ENCODE measurements at regions not wholly inside any gene's neighbourhood (a gene's known extent, or its start where the extent isn't known, plus 50 kb on each side); places are given as distances from the start of the nearest gene placed in this dataset.

DNA sequence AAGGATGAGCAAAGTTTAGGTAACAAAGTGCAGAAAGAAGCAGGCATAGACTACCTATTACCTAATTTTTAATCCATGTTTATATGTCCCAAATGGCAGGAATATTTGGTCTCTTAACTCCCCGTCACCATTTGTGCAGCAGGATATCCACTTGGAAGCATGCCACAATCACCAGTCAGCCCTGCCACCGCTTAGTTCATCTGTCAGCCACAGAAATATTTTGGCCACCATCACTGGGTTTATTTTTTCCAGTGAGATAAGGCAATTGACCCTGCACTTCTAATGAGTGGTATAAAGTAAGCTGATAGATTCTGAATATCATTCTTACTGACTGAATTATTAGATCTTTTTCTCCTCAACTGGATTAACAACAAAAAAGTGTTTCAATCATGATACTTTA lies 152.9 kb upstream of the SOX2 start:
- no peak overlapping the region for H3K27ac Mint-ChIP-seq
- H3K9me3 Mint-ChIP-seq, result no peaks in the 10 kb centered on the region
- H3K4me1 Mint-ChIP-seq, result peaks cover 8% of the 10 kb centered on the region
- H3K4me3 Mint-ChIP-seq, result no peak overlapping the region
- TF ChIP-seq, protein P1, sequence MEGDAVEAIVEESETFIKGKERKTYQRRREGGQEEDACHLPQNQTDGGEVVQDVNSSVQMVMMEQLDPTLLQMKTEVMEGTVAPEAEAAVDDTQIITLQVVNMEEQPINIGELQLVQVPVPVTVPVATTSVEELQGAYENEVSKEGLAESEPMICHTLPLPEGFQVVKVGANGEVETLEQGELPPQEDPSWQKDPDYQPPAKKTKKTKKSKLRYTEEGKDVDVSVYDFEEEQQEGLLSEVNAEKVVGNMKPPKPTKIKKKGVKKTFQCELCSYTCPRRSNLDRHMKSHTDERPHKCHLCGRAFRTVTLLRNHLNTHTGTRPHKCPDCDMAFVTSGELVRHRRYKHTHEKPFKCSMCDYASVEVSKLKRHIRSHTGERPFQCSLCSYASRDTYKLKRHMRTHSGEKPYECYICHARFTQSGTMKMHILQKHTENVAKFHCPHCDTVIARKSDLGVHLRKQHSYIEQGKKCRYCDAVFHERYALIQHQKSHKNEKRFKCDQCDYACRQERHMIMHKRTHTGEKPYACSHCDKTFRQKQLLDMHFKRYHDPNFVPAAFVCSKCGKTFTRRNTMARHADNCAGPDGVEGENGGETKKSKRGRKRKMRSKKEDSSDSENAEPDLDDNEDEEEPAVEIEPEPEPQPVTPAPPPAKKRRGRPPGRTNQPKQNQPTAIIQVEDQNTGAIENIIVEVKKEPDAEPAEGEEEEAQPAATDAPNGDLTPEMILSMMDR (IDR thresholded peaks at IDR 0.05; ENCODE audit: unreplicated experiment), result no peak
- H3K27me3 Mint-ChIP-seq (ENCODE audit: low read depth), result peaks cover 75% of the 10 kb centered on the region
- H3K36me3 Mint-ChIP-seq, result no peaks in the 10 kb centered on the region
- no peak for DNase-seq (ENCODE audit: low spot score in 2 of 2, unreplicated experiment in 2 of 2)

DNA sequence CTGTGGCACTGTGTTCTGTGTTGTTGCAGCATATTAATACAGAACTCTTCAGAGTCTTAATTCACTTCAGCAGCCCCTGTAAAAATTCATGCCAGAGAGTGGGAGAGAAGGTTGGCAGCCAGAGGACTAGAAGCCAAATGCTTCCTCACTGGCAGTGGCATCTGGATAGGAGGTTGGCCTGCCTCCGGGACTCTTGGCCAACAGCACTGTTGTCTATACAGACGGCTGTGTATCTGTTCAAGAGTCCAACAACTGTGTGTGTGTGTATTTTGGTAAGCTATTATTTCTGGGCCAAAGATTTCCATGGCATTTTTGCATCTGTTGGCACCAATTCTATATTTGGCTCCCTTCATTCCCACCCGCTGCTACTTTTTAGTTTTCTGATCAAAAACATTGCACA lies 156.0 kb upstream of the SOX2 start:
- Mint-ChIP-seq H3K9me3 (no peaks in the 10 kb centered on the region), H3K27ac (no peak overlapping the region), H3K4me1 (no peaks in the 10 kb centered on the region), H3K27me3 (ENCODE audit: low read depth) (peaks cover 56% of the 10 kb centered on the region), H3K36me3 (no peaks in the 10 kb centered on the region), H3K4me3 (no peak overlapping the region)
- no peak for DNase-seq (ENCODE audit: low spot score in 2 of 2, unreplicated experiment in 2 of 2)
- TF ChIP-seq, protein P1 (IDR thresholded peaks at IDR 0.05; ENCODE audit: unreplicated experiment), result no peak

DNA sequence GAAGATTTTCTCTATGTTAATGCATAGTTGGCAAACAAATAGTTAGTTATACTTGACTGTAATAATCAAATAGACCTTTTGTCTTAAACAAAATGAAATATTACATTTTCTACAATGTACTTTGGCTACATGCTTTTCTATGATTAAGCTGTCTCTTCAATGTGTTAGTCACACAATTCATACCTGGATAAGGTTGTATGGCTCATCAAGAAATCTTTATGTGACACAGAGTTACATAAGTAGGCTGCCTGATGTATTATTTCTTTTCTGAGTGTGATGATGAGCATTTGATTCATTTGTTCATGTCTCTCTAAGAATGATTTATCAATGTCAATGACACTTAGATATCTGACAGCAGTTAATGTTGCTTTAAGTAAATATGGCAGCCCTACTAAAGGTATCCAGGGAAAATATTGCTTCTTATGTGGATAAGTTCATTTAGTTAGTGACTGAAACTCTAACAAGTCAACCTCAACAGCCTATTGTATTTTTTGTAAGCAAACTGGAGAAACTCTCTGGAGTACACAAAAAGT lies 157.4 kb upstream of the SOX2 start:
- no peaks in the 10 kb centered on the region for H3K4me1 Mint-ChIP-seq
- H3K4me3 Mint-ChIP-seq, result no peak overlapping the region
- no peak overlapping the region for H3K27ac Mint-ChIP-seq
- no peaks in the 10 kb centered on the region for H3K36me3 Mint-ChIP-seq
- no peak for DNase-seq (ENCODE audit: low spot score in 2 of 2, unreplicated experiment in 2 of 2)
- H3K27me3 Mint-ChIP-seq (ENCODE audit: low read depth), result peaks cover 43% of the 10 kb centered on the region
- no peaks in the 10 kb centered on the region for H3K9me3 Mint-ChIP-seq
- TF ChIP-seq, protein P1 (IDR thresholded peaks at IDR 0.05; ENCODE audit: unreplicated experiment), result no peak

DNA sequence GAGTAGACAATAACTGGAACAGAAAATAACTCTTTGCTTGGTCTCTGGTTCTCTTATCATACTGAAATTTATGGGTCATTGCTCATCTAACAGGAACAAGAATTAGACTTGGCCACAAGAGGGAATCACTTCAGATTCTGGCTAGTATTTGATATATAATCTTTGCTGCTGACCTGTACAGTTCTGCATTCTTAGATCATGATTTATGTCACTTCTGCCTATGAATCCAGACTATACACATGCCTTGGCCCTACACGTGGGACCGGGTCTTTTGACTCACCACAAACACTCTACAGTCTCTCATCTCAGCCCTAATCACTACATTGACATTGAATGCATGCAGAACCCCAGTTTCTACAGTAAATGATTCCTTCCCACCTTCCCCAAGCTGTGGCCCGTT lies 162.5 kb upstream of the SOX2 start:
- H3K36me3 Mint-ChIP-seq, result no peaks in the 10 kb centered on the region
- H3K4me1 Mint-ChIP-seq, result no peaks in the 10 kb centered on the region
- TF ChIP-seq, protein P1 (IDR thresholded peaks at IDR 0.05; ENCODE audit: unreplicated experiment), result no peak
- no peak for DNase-seq (ENCODE audit: low spot score in 2 of 2, unreplicated experiment in 2 of 2)
- no peak overlapping the region for H3K4me3 Mint-ChIP-seq
- peaks cover 3% of the 10 kb centered on the region for H3K9me3 Mint-ChIP-seq
- no peak overlapping the region for H3K27ac Mint-ChIP-seq
- H3K27me3 Mint-ChIP-seq (ENCODE audit: low read depth), result peaks cover 11% of the 10 kb centered on the region

DNA sequence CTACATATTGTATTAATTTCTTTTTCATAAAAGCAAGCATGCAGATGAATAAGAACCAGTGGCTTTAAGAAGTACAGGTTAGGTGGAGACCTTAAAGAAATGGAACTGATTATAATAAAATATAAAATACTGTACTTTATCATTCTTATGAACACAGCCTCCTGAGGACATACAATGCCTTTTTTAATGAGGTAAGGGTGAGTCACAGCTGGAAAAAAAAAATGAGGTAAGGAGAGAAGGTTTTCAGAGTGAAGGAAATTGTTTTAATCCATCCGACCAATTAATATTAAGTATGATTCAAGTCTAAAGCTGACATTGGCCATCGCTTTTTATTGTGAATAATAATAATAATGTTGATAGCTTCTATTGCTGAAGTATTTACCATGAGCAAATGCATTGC lies 170.3 kb upstream of the SOX2 start:
- DNase-seq (ENCODE audit: low spot score in 2 of 2, unreplicated experiment in 2 of 2), result no peak
- TF ChIP-seq, protein P1 (IDR thresholded peaks at IDR 0.05; ENCODE audit: unreplicated experiment), result no peak
- H3K36me3 Mint-ChIP-seq, result no peaks in the 10 kb centered on the region
- no peak overlapping the region for H3K27ac Mint-ChIP-seq
- H3K4me1 Mint-ChIP-seq, result no peaks in the 10 kb centered on the region
- no peaks in the 10 kb centered on the region for H3K27me3 Mint-ChIP-seq (ENCODE audit: low read depth)
- H3K4me3 Mint-ChIP-seq, result no peak overlapping the region
- H3K9me3 Mint-ChIP-seq, result peaks cover 3% of the 10 kb centered on the region

DNA sequence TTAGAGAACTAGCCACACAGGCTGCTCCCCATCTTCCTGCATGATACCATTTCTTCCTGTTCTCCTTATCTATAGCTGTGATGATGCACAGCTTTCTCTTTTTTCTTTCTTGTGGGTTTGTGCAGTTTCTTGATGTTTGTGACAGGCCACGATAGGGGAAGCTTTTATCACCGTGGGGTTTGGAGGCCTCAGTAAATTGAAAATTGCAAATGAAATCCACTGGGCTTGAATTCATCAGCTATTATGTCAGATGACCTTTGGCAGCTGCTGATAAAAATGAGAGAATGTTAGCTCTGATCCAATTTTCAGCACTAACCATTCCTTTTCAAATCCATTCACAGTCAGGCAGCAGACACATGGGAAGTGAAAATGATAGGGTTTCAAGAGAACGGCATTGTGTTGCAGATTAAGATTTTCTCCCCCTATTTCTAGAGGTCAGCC lies 176.9 kb upstream of the SOX2 start:
- no peaks in the 10 kb centered on the region for H3K9me3 Mint-ChIP-seq
- H3K27me3 Mint-ChIP-seq (ENCODE audit: low read depth), result peaks cover 1% of the 10 kb centered on the region
- no peak overlapping the region for H3K4me3 Mint-ChIP-seq
- no peaks in the 10 kb centered on the region for H3K36me3 Mint-ChIP-seq
- no peaks in the 10 kb centered on the region for H3K4me1 Mint-ChIP-seq
- TF ChIP-seq, protein P1 (IDR thresholded peaks at IDR 0.05; ENCODE audit: unreplicated experiment), result no peak
- no peak for DNase-seq (ENCODE audit: low spot score in 2 of 2, unreplicated experiment in 2 of 2)
- no peak overlapping the region for H3K27ac Mint-ChIP-seq
